Kidney epithelial cell (primary cell): ENCODE measurements at regions not wholly inside any gene's neighbourhood (a gene's known extent, or its start where the extent isn't known, plus 50 kb on each side); places are given as distances from the start of the nearest gene placed in this dataset.
"Not testable (repeated sequence)": the region's sequence is repeated elsewhere in the genome, so short reads cannot be mapped to it uniquely, and the experiment has no call there.

Experiments
- DNase-seq: peaks from one replicate; pipeline ENCODE4 v3.0.0-alpha.2; 2010; ENCODE audit warnings: low read depth
- H3K27me3 ChIP-seq: 2 replicates; pipeline ENCODE4 v1.6.0; 2011; ENCODE audit warnings: low read length; ENCODE audit not compliant: control insufficient read depth, insufficient read depth
- H3K36me3 ChIP-seq: 2 replicates; pipeline ENCODE4 v1.5.1; 2011; ENCODE audit warnings: low read length; ENCODE audit not compliant: control insufficient read depth, insufficient read depth
- H3K4me3 ChIP-seq: 2 replicates; pipeline ENCODE4 v1.5.1; 2011; ENCODE audit warnings: low read depth, mild to moderate bottlenecking, control low read depth, low read length
- TF ChIP-seq, protein P1 (sequence below): IDR thresholded peaks from 2 replicates; pipeline ENCODE4 v1.5.1; 2011; ENCODE audit warnings: mild to moderate bottlenecking, moderate library complexity, low read length, control low read depth, inconsistent platforms; ENCODE audit not compliant: insufficient read depth, poor library complexity, severe bottlenecking

DNA sequence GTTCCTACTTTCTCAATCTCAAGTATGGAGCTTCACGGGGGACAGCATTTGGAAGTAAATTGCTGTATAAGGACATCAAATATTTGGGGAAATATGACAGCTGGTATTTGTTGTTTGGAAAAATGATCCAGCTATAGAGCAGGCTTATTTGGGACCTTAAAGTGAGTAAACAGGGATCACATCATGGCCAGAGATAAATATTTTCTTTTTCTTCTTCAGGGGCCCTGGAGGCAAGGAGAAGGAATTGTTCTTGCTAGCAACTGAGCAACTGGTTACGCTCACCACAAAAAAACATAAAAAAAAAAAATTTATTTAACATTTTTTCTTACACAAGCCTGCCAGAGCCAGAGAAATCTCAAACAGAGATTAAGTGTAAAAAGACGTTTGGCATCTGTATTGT, 277.2 kb upstream of the UGT8 start:
- TF ChIP-seq, protein P1, sequence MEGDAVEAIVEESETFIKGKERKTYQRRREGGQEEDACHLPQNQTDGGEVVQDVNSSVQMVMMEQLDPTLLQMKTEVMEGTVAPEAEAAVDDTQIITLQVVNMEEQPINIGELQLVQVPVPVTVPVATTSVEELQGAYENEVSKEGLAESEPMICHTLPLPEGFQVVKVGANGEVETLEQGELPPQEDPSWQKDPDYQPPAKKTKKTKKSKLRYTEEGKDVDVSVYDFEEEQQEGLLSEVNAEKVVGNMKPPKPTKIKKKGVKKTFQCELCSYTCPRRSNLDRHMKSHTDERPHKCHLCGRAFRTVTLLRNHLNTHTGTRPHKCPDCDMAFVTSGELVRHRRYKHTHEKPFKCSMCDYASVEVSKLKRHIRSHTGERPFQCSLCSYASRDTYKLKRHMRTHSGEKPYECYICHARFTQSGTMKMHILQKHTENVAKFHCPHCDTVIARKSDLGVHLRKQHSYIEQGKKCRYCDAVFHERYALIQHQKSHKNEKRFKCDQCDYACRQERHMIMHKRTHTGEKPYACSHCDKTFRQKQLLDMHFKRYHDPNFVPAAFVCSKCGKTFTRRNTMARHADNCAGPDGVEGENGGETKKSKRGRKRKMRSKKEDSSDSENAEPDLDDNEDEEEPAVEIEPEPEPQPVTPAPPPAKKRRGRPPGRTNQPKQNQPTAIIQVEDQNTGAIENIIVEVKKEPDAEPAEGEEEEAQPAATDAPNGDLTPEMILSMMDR: no peak
- H3K4me3 ChIP-seq: no peak overlapping the region
- H3K27me3 ChIP-seq: no peaks in the 10 kb centered on the region
- no peaks in the 10 kb centered on the region for H3K36me3 ChIP-seq
- DNase-seq: no peak

DNA sequence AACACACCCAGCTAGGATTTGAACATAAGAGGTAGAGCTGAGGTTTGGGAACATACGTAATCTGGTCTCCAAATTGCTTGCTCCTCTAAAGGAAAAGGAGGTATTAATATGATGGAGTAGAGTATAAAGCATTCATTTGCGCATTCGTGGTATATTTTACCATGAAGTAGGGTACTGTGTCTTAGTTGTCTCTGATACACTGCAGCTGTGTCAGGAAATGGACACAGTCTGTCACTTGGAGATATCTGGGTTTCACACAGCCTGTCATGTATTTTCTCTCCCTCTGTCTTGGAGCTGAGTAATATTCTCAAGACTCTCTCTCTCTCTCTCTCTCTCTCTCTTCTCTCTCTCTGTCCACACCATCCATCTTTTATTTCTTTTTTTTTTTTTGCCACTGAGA, 274.8 kb upstream of the UGT8 start:
- H3K4me3 ChIP-seq: no peak overlapping the region

DNA sequence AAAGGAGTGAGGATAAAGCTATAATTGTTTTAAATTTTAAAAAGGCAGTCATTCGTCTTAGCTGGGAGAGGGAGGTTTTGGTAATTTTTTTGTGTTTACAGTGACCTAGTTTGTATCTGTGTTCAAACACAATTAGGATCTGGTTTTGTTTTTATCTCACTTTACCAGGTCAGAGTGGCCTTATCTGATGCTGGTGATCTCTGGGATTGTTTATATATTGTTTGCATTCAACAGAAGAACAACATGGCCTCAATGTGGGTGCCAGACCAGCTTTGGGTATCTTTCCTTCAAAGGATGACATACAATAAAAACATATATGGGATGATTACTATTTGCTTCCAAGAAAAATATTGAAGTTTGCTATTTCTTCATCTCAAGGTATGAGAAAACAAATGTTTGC, 272.2 kb upstream of the UGT8 start:
- Histone ChIP-seq H3K36me3 (no peaks in the 10 kb centered on the region), H3K4me3 (no peak overlapping the region), H3K27me3 (no peaks in the 10 kb centered on the region)
- TF ChIP-seq, protein P1: no peak
- DNase-seq: no peak

More for the DNA sequence above, 274.8 kb upstream of the UGT8 start:
- no peaks in the 10 kb centered on the region for H3K36me3 ChIP-seq
- H3K27me3 ChIP-seq: no peaks in the 10 kb centered on the region
- DNase-seq: no peak
- TF ChIP-seq, protein P1: no peak

DNA sequence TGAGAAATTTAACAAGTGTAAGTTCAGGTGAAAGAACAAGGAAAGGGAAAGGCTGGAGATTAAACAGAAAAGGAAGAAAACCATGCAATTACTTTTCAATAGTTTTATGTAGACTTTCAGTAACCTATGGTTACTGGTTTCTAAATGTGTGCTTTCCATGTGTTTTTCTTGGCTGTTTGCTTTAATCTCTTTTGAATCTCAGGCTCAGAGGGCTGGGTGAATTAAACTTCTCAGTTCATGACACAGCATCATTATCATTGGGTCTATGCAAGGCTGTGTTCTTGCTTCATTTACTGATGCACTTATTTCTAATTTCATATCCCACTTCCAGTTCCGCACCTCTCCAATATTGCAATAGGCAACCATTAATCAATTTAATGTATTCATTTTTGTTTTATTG, 266.5 kb upstream of the UGT8 start:
- no peak overlapping the region for H3K4me3 ChIP-seq
- TF ChIP-seq, protein P1: no peak
- no peaks in the 10 kb centered on the region for H3K27me3 ChIP-seq
- DNase-seq: no peak
- H3K36me3 ChIP-seq: no peaks in the 10 kb centered on the region

DNA sequence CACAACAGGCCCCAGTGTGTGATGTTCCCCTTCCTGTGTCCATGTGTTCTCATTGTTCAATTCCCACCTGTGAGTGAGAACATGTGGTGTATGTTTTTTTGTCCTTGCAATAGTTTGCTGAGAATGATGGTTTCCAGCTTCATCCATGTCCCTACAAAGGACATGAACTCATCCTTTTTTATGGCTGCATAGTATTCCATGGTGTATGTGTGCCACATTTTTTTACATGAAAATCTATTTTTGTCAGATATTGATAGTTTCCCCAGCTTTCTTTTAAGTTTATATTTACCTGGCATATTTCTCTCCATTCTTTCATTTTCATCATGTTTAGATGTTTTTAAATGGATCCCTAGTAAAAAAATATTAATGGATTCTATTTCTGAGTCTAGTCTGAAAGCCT, 264.2 kb upstream of the UGT8 start:
- H3K27me3 ChIP-seq, DNase-seq, H3K4me3 ChIP-seq, H3K36me3 ChIP-seq: not testable (repeated sequence)

DNA sequence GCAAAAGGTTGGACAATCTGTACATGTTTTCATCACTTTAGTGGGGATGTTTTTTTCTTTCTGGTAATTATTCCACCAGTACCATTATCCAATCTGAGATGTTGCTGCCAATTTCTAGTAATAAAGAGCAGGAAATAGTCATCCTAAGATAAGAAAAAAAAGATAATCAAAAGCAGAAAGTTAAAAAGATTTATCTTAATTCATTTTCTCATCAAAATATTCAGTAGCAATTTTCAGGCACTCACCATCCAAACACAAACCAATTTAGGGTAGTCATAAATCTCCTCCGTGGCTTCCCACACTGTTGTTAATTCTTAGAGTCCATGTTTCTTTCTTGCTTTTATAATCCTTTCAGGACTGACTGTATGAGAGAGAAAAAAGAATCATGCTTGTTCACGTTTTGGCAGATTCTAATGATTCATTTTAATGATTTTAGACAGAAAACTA, 263.7 kb upstream of the UGT8 start:
- H3K36me3 ChIP-seq: no peaks in the 10 kb centered on the region

More for the DNA sequence above, 263.7 kb upstream of the UGT8 start:
- DNase-seq: no peak
- TF ChIP-seq, protein P1: no peak
- Histone ChIP-seq H3K27me3 (no peaks in the 10 kb centered on the region), H3K4me3 (no peak overlapping the region)
